ENCODE measurements at regions not wholly inside any gene's neighbourhood (a gene's known extent, or its start where the extent isn't known, plus 50 kb on each side); places are given as distances from the start of the nearest gene placed in this dataset.

DNA sequence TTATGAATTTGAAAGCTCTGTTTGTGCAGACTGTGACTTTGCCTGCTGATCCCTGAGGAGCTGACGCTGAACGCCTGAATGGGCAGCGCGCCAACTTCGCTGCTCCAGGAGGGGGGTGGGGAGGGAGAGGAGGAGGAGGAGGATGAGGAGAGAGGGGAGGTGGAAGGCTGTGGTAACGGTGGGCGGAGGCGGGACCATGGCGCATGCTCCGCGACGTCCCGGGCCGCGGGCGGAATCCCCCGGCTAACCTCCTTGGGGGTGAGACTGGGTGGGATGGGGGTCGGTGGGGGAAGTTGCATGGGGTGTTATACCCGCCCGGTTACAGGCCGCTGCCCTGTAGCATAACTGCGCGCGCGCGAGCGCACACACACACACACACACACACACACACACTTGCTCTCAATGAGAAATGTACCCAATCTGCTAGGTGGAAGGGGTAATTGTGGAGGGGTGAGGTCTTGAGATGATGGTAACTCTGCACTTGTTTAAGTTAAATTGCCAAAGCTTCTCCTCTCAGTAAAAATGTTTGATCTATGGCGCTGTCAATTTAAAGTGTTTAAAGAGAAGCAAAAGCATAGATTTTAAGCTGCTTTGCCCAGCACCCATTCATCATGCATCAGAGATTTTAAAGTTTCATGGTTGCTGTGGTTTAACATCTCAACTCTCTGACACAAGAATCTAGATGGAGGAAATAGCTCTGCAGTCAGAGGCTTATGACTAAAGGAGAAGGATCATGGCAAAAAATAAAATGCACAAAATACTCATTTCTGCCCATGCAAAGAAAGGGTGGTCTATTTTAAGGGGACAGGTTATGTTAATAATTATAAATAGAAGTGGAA, 76.6 kb upstream of the TBCA start:
- DNase-seq (ENCODE audit: extremely low spot score) = peak; percentile 82
- TF ChIP-seq, protein P1, sequence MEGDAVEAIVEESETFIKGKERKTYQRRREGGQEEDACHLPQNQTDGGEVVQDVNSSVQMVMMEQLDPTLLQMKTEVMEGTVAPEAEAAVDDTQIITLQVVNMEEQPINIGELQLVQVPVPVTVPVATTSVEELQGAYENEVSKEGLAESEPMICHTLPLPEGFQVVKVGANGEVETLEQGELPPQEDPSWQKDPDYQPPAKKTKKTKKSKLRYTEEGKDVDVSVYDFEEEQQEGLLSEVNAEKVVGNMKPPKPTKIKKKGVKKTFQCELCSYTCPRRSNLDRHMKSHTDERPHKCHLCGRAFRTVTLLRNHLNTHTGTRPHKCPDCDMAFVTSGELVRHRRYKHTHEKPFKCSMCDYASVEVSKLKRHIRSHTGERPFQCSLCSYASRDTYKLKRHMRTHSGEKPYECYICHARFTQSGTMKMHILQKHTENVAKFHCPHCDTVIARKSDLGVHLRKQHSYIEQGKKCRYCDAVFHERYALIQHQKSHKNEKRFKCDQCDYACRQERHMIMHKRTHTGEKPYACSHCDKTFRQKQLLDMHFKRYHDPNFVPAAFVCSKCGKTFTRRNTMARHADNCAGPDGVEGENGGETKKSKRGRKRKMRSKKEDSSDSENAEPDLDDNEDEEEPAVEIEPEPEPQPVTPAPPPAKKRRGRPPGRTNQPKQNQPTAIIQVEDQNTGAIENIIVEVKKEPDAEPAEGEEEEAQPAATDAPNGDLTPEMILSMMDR (IDR thresholded peaks at IDR 0.05) = no peak
- no peak for TF ChIP-seq POLR2AphosphoS5 (IDR thresholded peaks at IDR 0.05)
- TF ChIP-seq EP300 (IDR thresholded peaks at IDR 0.05) = no peak
- no peak for TF ChIP-seq POLR2A (IDR thresholded peaks at IDR 0.05; ENCODE audit: low read depth)
- Histone ChIP-seq H3K36me3 (no peaks in the 10 kb centered on the region), H3K4me1 (peaks cover 6 to 25% (median 21%) of the 10 kb centered on the region in 4 donors), H3K4me3 (peak overlapping the region; percentile 63 to 71 (median 68)), H3K27me3 (peaks cover 0 to 3% (median 0%) of the 10 kb centered on the region in 4 donors), H3K27ac (replicated peaks in 1 of 4) (no peak overlapping the region), H3K9me3 (no peaks in the 10 kb centered on the region)
- 2% methylated on average over 28 of the region's 28 CpGs for WGBS
- intact Hi-C loops (cut with DNase I) = loop anchor here (5.0 kb wide), 1 partner anchor 75 kb away; the partner anchor contains the start of gene TBCA

DNA sequence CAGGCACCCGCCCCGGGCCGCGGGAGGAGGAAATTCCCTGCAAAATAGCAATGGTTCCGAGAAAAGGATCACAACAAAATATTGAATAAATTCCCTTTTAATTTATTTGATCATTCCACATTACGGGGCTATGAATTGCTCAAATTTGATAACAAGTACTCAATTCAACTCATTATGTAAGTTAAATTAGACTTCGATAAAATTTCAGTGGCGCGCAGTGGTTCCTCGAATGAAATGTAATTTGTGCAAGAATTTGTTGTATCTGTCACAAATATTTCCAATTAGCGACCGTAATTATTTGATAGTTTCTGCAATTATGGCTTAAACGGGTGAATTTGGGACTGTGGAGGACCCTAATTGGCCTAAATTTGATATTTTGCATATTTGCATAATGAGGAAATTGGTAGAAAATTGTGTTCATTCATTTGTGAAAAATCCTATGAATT, 76.0 kb upstream of the TBCA start:
- peaks cover 6 to 25% (median 21%) of the 10 kb centered on the region in 4 donors for H3K4me1 ChIP-seq
- H3K36me3 ChIP-seq = no peaks in the 10 kb centered on the region
- peak overlapping the region in 2 of 4 donors; percentile 41 to 48 for H3K27ac ChIP-seq (replicated peaks in 1 of 4)
- DNase-seq (ENCODE audit: extremely low spot score) = peak; percentile 57
- WGBS = 3% methylated on average over 10 of the region's 13 CpGs
- peak overlapping the region; percentile 63 to 71 (median 68) for H3K4me3 ChIP-seq
- no peak for TF ChIP-seq EP300 (IDR thresholded peaks at IDR 0.05)
- no peak for TF ChIP-seq POLR2AphosphoS5 (IDR thresholded peaks at IDR 0.05)
- no peak for TF ChIP-seq POLR2A (IDR thresholded peaks at IDR 0.05; ENCODE audit: low read depth)
- TF ChIP-seq, protein P1 (IDR thresholded peaks at IDR 0.05) = no peak
- intact Hi-C loops (cut with DNase I) = loop anchor here (5.0 kb wide), 1 partner anchor 75 kb away; the partner anchor contains the start of gene TBCA
- H3K9me3 ChIP-seq = no peaks in the 10 kb centered on the region
- peaks cover 0 to 3% (median 0%) of the 10 kb centered on the region in 4 donors for H3K27me3 ChIP-seq

DNA sequence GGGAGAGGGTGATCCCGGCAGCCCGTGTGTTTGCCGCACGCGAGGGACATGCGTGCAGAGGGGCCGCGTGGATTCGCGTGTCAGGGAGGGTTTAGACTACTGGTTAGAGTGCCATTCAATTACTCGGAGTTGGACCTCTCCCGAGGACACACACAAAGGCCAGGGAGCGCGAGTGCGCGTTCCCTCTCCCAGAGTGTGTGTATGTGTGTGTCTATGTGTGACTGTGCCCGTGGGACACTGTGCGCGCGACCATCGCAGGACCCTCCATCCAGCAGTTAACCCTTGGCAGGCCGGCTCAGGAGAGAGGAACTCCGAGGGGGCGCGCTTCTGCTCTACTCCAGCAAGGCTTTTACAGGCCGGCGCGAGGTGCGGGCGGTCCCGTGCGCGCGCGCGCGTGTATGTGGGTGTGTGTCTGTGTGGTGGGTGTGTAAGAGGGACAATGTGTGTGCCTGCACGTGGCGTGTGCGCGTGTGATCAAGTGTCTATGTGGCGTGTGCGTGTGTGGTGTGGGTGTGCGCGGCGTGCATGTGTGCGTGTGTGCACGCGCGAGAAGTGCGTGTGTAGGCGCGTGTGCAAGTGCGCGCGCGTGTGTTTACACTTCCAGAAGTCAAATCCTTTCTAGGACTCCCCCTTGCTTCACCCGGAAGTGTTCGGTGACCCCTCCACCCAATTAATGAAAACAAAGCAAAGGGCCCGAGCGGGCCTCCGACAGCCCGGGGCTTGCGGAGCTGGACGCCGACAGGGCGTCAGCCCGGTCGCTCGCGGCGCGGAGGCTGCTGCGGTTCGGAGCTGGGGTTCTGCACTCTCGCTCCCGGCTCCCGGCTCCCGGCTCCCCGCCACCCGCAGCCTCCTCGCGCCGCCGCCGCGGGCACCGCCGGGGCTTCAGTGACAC, 75.3 kb upstream of the TBCA start:
- H3K9me3 ChIP-seq = no peaks in the 10 kb centered on the region

More for the DNA sequence above, 75.3 kb upstream of the TBCA start:
- intact Hi-C loops (cut with DNase I) = loop anchor here (5.0 kb wide), 1 partner anchor 74 kb away; the partner anchor contains the start of gene TBCA
- 26% methylated on average over 45 of the region's 89 CpGs for WGBS
- DNase-seq (ENCODE audit: extremely low spot score) = peak; percentile 89
- Histone ChIP-seq H3K4me1 (peaks cover 6 to 25% (median 21%) of the 10 kb centered on the region in 4 donors), H3K27ac (replicated peaks in 1 of 4) (peak overlapping the region in 3 of 4 donors; percentile 3 to 48 (median 41)), H3K4me3 (peak overlapping the region; percentile 63 to 71 (median 68)), H3K27me3 (peaks cover 0 to 3% (median 0%) of the 10 kb centered on the region in 4 donors), H3K36me3 (no peaks in the 10 kb centered on the region)
- TF ChIP-seq POLR2A (IDR thresholded peaks at IDR 0.05; ENCODE audit: low read depth) (no peak), POLR2AphosphoS5 (IDR thresholded peaks at IDR 0.05) (no peak), EP300 (IDR thresholded peaks at IDR 0.05) (no peak)
- TF ChIP-seq, protein P1 (IDR thresholded peaks at IDR 0.05) = no peak
